ENCODE measurements at regions not wholly inside any gene's neighbourhood (a gene's known extent, or its start where the extent isn't known, plus 50 kb on each side); places are given as distances from the start of the nearest gene placed in this dataset.

DNA sequence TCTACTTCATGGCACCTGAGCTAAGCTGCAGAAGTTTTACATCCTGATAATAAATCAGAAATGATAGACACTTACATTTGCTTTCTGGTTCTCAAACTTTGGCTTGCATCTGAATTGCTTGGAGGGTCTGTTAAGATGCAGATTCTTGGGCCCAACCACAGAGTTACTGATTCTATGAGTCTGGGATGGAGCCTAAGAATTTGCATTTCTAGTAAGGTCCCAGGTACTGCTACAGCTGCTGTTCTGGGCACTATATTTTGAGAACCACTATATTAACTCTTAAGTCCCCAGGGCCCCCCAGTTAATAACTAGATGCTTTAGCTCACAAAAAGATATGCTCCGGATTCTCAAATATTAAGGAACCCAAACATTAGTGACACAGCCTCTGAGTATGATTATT lies 69.8 kb upstream of the DAB2 start:
- no peak for DNase-seq

DNA sequence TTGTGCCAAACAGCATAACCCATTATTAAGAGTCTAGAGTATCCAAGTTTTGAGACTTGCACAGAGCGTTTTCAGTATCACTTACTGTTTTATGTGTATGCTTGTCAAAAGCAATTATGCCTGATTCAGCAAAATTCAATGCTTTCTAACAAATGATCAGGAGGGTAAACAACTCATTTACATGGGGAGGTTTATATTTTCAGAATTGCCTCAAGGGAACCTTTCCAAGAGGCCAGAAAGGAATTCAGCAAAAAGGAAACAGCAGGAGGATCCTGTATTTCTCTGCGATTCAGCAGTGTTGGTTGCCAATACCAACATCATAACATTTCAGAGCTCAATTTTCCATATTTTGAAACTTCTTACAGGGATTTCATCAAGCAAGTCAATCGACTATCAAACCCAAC lies 69.3 kb upstream of the DAB2 start:
- no peak for DNase-seq

DNA sequence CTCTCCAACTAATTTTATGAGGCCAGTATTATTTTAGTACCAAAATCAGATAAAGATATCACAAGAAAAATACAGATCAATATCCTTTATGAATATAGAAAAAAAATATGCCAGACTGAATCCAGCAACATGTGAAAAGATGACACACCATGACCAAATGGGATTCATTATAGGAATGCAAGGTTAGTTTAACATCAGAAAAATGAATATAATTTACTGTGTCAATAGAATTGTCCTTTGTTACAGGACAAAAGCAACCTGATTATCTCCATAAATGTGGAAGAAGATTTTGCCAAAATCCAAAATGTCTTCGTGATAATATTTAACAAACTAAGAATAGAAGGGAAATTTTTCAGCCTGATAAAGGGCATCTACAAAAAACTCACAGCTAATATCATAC lies 66.4 kb upstream of the DAB2 start:
- DNase-seq, result no peak

DNA sequence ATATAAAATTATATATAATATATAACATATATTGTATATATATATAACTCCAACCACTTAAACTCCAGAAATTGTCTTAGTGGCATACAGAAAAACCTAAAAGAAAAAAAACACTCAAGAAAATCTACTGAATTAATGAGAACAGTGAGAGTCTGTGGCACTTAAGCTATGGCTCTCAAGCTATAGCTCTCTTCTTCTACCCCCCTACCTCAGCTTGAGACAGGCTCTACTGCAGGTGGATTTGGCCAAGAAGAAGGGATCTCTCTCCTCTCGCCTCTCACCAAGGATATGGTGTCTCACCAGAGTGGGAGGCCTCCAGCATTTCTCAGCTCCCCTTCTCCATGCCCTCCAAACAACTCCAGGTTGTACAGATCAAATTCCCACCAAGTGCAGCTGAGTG lies 64.5 kb upstream of the DAB2 start:
- DNase-seq, result no peak

DNA sequence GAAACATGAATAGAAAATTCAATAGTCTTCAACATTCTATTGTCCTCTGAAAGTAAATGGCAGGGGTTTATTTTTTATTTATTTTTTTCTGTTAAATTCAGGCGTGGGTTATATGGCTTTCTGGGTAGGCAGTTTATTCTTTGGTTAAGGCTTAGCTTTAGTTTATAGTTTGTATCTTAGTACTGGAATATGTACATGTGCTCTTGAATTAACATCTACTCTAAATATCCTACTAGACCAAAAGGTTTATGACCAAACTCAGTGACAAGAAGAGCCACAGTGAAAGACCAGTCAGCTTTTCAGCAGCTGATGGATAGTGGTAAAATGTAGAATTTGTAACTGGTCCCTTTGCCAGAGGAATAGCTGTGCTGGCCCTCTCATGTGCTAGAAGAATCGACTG lies 62.0 kb upstream of the DAB2 start:
- no peak for DNase-seq

DNA sequence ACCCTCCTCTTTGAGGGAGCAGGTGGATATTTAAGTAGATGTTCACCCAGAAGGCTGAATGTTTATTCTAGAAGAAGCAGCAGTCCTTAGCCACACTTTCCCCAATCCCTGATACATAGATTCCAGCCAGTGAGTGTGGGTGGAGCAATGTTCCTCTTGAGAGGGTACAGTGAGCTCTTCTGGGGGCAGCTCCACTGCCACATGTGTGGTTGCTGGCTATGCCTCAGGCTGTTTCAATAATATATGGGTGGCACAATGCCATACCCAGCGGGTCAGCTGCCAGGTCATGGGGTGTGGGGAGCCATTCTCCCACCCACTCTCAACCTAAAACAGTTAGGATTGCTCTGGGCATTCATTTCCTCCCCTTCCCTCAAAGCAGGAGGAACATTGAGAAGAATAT lies 61.6 kb upstream of the DAB2 start:
- DNase-seq, result no peak

DNA sequence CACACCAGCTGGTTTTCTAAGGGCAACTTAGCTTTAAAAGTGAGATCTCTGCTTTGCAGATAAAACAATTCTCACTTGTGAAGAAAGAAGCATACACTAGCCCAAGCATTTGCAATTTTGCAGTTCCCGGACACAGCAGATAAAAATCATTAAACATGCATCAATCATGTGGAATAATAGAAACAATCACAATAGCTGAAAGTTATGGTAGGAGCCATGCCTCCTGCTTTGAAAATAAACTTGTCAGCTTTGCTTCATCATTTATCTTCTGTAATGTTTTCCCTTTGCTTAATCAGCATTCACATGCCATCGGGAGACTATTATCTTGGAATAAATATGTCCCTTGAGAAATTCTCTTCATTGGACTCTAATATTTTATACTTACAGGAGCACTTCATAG lies 60.3 kb upstream of the DAB2 start:
- DNase-seq, result no peak

DNA sequence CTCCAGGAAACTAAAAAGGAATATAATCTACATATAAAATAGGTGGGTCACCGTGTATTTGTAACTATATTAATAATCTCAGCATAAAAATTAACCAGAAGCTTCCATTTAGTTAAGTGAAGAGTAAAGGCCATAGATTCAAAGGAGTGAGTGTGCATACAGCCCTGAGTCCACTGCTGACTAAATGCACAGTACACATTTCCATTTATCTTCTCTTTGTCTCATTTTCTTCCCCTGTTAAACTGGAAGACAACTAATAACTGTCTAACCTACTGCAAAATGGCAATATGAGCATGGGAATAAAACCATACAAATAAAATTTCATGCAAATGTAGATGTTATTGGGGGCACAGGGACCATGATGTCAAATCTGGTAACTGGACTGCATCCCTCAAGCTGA lies 59.9 kb upstream of the DAB2 start:
- no peak for DNase-seq

DNA sequence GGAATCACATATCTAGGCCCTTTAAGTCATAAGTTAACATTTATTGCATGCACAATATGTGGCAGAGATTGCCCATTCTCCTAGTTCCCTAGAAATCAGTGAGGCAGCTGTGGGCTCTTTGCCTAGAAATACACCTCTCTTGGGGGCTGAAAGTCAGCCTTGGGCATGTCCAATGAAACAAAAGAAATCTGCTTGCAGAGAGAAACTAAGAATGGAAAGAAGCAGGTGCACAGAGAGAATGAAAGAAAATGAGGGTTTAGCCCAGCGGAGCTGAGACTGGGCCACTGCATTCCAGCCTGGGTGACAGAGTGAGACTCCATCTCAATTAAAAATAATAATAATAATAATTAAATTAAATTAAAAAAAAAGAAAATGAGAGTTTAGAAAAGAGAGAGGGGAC lies 57.3 kb upstream of the DAB2 start:
- DNase-seq, result peak; percentile 36

DNA sequence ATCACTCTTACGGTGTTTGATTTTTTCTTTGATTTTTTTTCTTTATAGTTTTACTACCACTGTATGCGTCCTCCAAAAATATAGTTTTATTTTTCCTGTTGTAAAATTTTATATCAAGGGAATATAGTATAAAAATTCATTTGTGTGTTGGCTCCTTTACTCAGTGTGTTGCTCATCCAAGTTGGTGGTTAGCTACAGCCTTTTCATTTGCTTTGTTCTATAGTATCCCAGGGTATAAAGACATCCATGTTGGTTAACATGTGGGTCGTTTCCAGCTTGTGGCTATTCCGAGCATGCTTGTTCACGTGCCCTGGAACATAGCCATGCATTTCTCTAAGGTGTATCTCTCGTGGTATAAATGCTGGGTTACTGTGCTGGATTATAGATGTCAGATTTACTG lies 54.8 kb upstream of the DAB2 start:
- DNase-seq, result no peak

DNA sequence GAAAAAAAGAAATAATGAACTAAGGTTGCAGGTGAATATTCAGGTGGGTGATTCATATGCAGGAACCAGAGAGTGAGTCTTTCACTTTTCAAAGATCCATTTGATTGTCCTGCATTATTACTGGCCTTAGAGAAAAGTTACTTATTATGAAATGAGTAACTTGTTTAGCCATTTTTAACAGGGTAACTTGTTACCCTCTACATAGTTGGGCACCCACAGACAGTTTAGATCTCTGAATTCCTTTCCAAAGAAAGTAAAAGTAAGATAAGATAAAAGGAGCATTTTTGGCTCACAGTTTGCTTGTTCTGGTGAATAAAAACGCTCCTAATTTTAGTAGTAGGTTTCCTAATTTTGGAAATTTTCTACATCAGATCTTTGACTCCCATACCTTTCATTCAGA lies 54.1 kb upstream of the DAB2 start:
- DNase-seq, result no peak

DNA sequence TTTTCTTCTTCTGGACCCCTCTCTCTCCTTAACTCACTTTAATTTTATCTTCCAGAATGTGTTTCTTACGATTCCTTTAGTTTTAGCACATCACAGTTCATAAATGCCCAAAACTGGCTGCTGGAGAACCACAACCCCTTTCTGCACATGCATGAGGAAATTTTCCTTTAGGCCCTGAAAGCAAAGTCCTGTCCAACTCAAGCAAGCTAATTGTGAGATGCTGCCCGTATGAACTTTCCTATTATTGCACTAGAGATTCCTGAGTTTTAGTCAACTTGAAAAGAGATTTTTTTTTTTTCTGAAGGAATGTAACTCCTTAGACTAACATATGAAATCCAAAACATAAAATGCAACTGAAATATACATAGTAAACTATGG lies 52.1 kb upstream of the DAB2 start:
- no peak for DNase-seq

DNA sequence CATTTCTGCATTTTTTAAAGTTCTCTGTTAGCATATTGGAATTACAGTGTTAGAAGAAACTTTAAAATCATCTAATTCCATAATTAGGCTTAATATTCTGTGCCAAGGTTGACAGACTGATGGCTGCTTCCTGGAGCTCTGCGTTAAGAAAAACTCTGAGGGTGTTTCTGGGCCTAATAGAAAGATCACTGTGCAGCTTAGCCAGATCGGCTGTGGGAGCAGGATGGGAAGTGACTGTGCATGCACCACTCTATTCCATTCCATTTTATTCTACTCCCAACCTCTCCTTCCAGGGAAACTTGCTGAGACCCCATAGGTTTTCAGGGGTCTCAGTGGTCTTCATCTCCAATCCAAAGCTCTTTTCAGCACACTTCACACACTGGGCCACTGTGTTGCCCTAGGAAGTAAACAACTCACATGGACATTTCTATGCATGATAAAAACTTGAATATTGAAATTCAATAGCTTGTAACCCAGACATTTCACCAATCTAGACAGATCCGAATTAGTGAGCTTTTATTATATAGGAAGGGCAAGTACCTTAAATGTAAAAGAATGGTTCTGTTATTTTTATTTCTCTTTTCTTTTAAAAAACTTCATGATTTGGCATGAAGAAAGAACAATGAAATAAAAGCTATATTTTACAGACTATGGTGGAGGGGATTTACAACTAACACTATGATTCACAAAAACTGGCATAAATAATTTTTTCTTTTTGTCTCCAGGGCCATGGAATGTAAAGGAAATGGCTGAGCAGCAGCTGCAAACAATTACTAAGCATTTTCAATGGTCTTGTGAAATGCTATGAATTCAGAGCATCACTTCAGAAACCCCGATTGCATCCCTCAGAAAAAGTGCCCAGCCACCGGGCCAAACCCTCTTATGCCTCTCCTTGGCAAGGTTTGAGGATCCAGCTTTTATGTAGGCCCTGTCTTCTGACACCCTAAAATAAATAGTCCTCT lies 51.4 kb upstream of the DAB2 start:
- DNase-seq, result peak; percentile 27

DNA sequence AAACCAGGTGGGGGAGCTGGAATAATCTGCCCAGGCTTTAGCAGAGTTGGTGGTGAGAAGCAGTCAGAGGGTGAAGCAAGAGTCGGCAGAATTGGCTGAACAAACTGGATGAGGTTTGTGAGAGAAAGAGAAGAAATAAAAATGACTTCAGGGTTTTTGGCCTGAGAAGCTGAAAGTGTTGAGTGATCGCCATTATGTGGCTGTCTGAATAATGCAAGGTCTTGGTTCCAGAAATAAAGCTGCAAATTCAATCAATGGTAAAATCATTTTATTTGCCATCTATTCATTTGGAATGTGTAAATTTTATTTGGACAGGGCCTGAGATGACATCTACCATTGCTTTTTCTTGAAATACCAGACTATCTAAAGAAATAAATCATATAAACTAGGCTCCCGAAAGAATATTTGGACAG lies 50.4 kb upstream of the DAB2 start:
- DNase-seq, result no peak
